Gastroesophageal sphincter (tissue), 3 donors: ENCODE measurements at regions not wholly inside any gene's neighbourhood (a gene's known extent, or its start where the extent isn't known, plus 50 kb on each side); places are given as distances from the start of the nearest gene placed in this dataset.

Experiments used
- CTCF ChIP-seq, 4 experiments: fragments of 200-600 bp in 2 of 4; fragments of 450-650 bp in 2 of 4; sonication (generic) in 1 of 4; IDR thresholded peaks; one replicate each; pipeline ENCODE4 v1.5.1; 2017 to 2019; ENCODE audit warnings: antibody characterized with exemption in 4 of 4, mild to moderate bottlenecking in 2 of 4, moderate library complexity in 2 of 4
- EP300 ChIP-seq: sonication (generic); formaldehyde crosslinking; IDR thresholded peaks from one replicate; pipeline ENCODE4 v1.6.1; 2017; ENCODE audit warnings: antibody characterized with exemption, mild to moderate bottlenecking
- POLR2A ChIP-seq, 2 donors: fragments of 450-650 bp; IDR thresholded peaks; one replicate each; pipeline ENCODE4 v1.6.1; 2017; ENCODE audit warnings: antibody characterized with exemption in 2 of 2, mild to moderate bottlenecking in 2 of 2, moderate library complexity in 1 of 2
- POLR2AphosphoS5 ChIP-seq: sonication (generic); formaldehyde crosslinking; IDR thresholded peaks from one replicate; pipeline ENCODE4 v1.6.1; 2017; ENCODE audit warnings: antibody characterized with exemption

GRCh38 chr14:62099091-62099490 is 336.9 kb downstream of the SNAPC1 start:
- TF ChIP-seq CTCF (IDR thresholded peaks at IDR 0.05) (no peak), POLR2A (IDR thresholded peaks at IDR 0.05) (no peak), EP300 (no peak), POLR2AphosphoS5 (no peak)
